Sigmoid colon (tissue), 3 donors: ENCODE measurements at regions not wholly inside any gene's neighbourhood (a gene's known extent, or its start where the extent isn't known, plus 50 kb on each side); places are given as distances from the start of the nearest gene placed in this dataset.

Experiments used
- POLR2A ChIP-seq, 2 donors: fragments of 450-650 bp; IDR thresholded peaks; one replicate each; pipeline ENCODE4 v1.6.1; 2016; ENCODE audit warnings: antibody characterized with exemption in 2 of 2, mild to moderate bottlenecking in 2 of 2, moderate library complexity in 2 of 2
- TF ChIP-seq, protein P1 (sequence below), 4 experiments: fragments of 450-650 bp in 3 of 4; fragments of 200-600 bp in 1 of 4; IDR thresholded peaks; one replicate each; pipeline ENCODE4 v1.5.1; 2016 to 2019; ENCODE audit warnings: antibody characterized with exemption in 4 of 4, mild to moderate bottlenecking in 3 of 4, moderate library complexity in 2 of 4

DNA sequence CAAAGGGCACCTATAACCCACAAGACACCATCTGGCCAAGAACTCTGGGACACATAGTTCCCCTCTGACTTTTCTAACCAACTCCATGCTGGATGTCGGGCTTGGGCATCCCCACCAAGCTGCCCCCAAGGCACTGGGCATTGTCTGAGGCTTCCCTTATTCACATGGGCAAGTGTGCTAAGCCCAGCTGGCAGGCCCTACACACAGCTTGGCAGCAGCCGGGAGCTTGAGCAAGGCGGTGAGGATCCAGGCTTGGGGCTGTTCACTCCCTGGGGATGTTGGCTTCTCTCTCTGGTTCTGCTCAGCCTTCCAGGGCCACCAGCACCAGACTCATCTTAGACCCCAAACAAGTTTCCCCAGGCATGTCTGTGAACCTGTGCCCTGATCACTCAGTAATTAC is 138.3 kb upstream of the KAZN start:
- TF ChIP-seq, protein P1, sequence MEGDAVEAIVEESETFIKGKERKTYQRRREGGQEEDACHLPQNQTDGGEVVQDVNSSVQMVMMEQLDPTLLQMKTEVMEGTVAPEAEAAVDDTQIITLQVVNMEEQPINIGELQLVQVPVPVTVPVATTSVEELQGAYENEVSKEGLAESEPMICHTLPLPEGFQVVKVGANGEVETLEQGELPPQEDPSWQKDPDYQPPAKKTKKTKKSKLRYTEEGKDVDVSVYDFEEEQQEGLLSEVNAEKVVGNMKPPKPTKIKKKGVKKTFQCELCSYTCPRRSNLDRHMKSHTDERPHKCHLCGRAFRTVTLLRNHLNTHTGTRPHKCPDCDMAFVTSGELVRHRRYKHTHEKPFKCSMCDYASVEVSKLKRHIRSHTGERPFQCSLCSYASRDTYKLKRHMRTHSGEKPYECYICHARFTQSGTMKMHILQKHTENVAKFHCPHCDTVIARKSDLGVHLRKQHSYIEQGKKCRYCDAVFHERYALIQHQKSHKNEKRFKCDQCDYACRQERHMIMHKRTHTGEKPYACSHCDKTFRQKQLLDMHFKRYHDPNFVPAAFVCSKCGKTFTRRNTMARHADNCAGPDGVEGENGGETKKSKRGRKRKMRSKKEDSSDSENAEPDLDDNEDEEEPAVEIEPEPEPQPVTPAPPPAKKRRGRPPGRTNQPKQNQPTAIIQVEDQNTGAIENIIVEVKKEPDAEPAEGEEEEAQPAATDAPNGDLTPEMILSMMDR (IDR thresholded peaks at IDR 0.05), result no peak
- no peak for TF ChIP-seq POLR2A (IDR thresholded peaks at IDR 0.05)
